SIG-M5 (cell line): ENCODE measurements at regions not wholly inside any gene's neighbourhood (a gene's known extent, or its start where the extent isn't known, plus 50 kb on each side); places are given as distances from the start of the nearest gene placed in this dataset.
"Not testable (repeated sequence)": the region's sequence is repeated elsewhere in the genome, so short reads cannot be mapped to it uniquely, and the experiment has no call there.

Experiments used
- DNase-seq: peaks from one replicate; lab custom pipeline; 2025; lab: John Stamatoyannopoulos, UW

- DNase-seq, result no peak
Measured at GRCh38 chr2:150371044-150371818, 116.2 kb downstream of the RND3 start.

GRCh38 chr2:150370561-150370960 lies 116.9 kb downstream of the RND3 start:
- no peak for DNase-seq

GRCh38 chr2:150369862-150370261 lies 117.6 kb downstream of the RND3 start:
- no peak for DNase-seq

GRCh38 chr2:150358468-150358807 lies 129.0 kb downstream of the RND3 start:
- DNase-seq, result no peak

- DNase-seq, result no peak
Measured at GRCh38 chr2:150357770-150358467, 129.5 kb downstream of the RND3 start.

GRCh38 chr2:150355440-150355839 lies 132.0 kb downstream of the RND3 start:
- no peak for DNase-seq

GRCh38 chr2:150353376-150353775 lies 134.1 kb downstream of the RND3 start:
- no peak for DNase-seq

GRCh38 chr2:150351922-150352321 lies 135.5 kb downstream of the RND3 start:
- DNase-seq, result no peak

GRCh38 chr2:150350500-150350899 lies 137.0 kb downstream of the RND3 start:
- no peak for DNase-seq

- no peak for DNase-seq
Measured at GRCh38 chr2:150346806-150347205, 140.7 kb downstream of the RND3 start.

GRCh38 chr2:150341982-150342680 lies 145.3 kb downstream of the RND3 start:
- DNase-seq, result no peak

- no peak for DNase-seq
Measured at GRCh38 chr2:150339951-150340350, 147.5 kb downstream of the RND3 start.

- no peak for DNase-seq
Measured at GRCh38 chr2:150339282-150339681, 148.2 kb downstream of the RND3 start.

- no peak for DNase-seq
Measured at GRCh38 chr2:150335596-150335995, 151.9 kb downstream of the RND3 start.

GRCh38 chr2:150332383-150332782 lies 155.1 kb downstream of the RND3 start:
- DNase-seq, result no peak

GRCh38 chr2:150327564-150328489 lies 159.6 kb downstream of the RND3 start:
- DNase-seq, result no peak

- DNase-seq, result no peak
Measured at GRCh38 chr2:150325656-150326314, 161.7 kb downstream of the RND3 start.

GRCh38 chr2:150323071-150323470 lies 164.4 kb downstream of the RND3 start:
- DNase-seq, result not testable (repeated sequence)

- DNase-seq, result no peak
Measured at GRCh38 chr2:150320608-150321007, 166.9 kb downstream of the RND3 start.

GRCh38 chr2:150319658-150320555 lies 167.6 kb downstream of the RND3 start:
- no peak for DNase-seq
